SU-DHL-6 (cell line): ENCODE measurements at regions not wholly inside any gene's neighbourhood (a gene's known extent, or its start where the extent isn't known, plus 50 kb on each side); places are given as distances from the start of the nearest gene placed in this dataset.

Source experiments
- H2AFZ ChIP-seq: fragments of 200-600 bp; sonication (generic); 2 replicates; pipeline ENCODE4 v1.6.1; 2014; ENCODE audit warnings: low read depth, mild to moderate bottlenecking, moderate library complexity, mixed read lengths, antibody characterized with exemption, low read length; ENCODE audit not compliant: severe bottlenecking
- H3F3A ChIP-seq: fragments of 200-600 bp; shearing (Covaris generic); 2 replicates; pipeline ENCODE4 v1.6.0; 2016; ENCODE audit warnings: antibody characterized with exemption, mild to moderate bottlenecking; ENCODE audit not compliant: insufficient read depth
- H3K27ac ChIP-seq: fragments of 200-600 bp; sonication (generic); 2 replicates; pipeline ENCODE4 v1.5.1; 2016; ENCODE audit warnings: low read depth, mild to moderate bottlenecking, low read length, moderate library complexity, mixed read lengths
- H3K27me3 ChIP-seq: fragments of 200-600 bp; sonication (generic), shearing (Covaris generic); 2 replicates; pipeline ENCODE4 v1.6.0; 2014; ENCODE audit warnings: mild to moderate bottlenecking, low read length
- H3K36me3 ChIP-seq: fragments of 200-600 bp; sonication (generic); 2 replicates; pipeline ENCODE4 v1.6.1; 2014; ENCODE audit warnings: mild to moderate bottlenecking, low read length, mixed read lengths
- H3K4me2 ChIP-seq: fragments of 300-600, 200-600 bp; shearing (Covaris generic), sonication (generic); 2 replicates; pipeline ENCODE4 v1.6.0; 2014; ENCODE audit warnings: low read length, low read depth, mild to moderate bottlenecking; ENCODE audit not compliant: poor library complexity, severe bottlenecking
- H3K4me3 ChIP-seq: fragments of 200-600 bp; sonication (generic); 2 replicates; pipeline ENCODE4 v1.5.1; 2014; ENCODE audit warnings: antibody characterized with exemption, low read length, mild to moderate bottlenecking, mixed read lengths; ENCODE audit not compliant: insufficient read depth, poor library complexity, severe bottlenecking
- H3K79me2 ChIP-seq: fragments of 200-600 bp; sonication (generic); 2 replicates; pipeline ENCODE4 v1.6.1; 2014; ENCODE audit warnings: mild to moderate bottlenecking, low read length, moderate library complexity; ENCODE audit not compliant: insufficient read depth
- H3K9ac ChIP-seq: fragments of 200-600 bp; sonication (generic); 2 replicates; pipeline ENCODE4 v1.7.0; 2014; ENCODE audit warnings: mild to moderate bottlenecking, low read length
- H3K9me2 ChIP-seq: fragments of 200-600 bp; sonication (generic); replicated peaks from 2 replicates; pipeline ENCODE4 v1.6.1; 2014; ENCODE audit warnings: low read length; ENCODE audit not compliant: insufficient read depth
- H3K9me3 ChIP-seq: fragments of 200-600 bp; sonication (generic); 2 replicates; pipeline ENCODE4 v1.6.1; 2014; ENCODE audit warnings: low read length, mixed read lengths; ENCODE audit not compliant: insufficient read depth
- H4K20me1 ChIP-seq: fragments of 200-600 bp; sonication (generic); 2 replicates; pipeline ENCODE4 v1.6.1; 2014; ENCODE audit warnings: low read depth, mild to moderate bottlenecking, antibody characterized with exemption, low read length, moderate library complexity, mixed read lengths
- CTCF ChIP-seq: fragments of 200-600 bp; sonication (generic); IDR thresholded peaks from one replicate; pipeline ENCODE4 v1.5.1; 2017; ENCODE audit warnings: antibody characterized with exemption, mild to moderate bottlenecking, low read length, moderate library complexity; ENCODE audit not compliant: insufficient read depth, poor library complexity, severe bottlenecking
- EZH2phosphoT487 ChIP-seq: fragments of 200-600 bp; sonication (generic), shearing (Covaris generic); conservative IDR thresholded peaks from 2 replicates; pipeline ENCODE4 v1.6.1; 2018; ENCODE audit warnings: mild to moderate bottlenecking, antibody characterized with exemption, low read length, moderate library complexity, mixed read lengths

- TF ChIP-seq CTCF (no peak), EZH2phosphoT487 (no peak)
- no peak overlapping the region for H3K4me3 ChIP-seq
- H4K20me1 ChIP-seq: no peaks in the 10 kb centered on the region; the same call in 1 of the 2 replicates
Observed at GRCh38 chr6:23357185-23357766, 768.7 kb upstream of the NRSN1 start.

GRCh38 chr6:23365732-23366131 is 760.3 kb upstream of the NRSN1 start:
- H2AFZ ChIP-seq: no peak overlapping the region
- TF ChIP-seq CTCF (no peak), EZH2phosphoT487 (no peak)

More at GRCh38 chr6:23357185-23357766, 768.7 kb upstream of the NRSN1 start:
- Histone ChIP-seq H3K27me3 (no peaks in the 10 kb centered on the region), H2AFZ (no peak overlapping the region), H3K79me2 (no peaks in the 10 kb centered on the region), H3K36me3 (no peaks in the 10 kb centered on the region), H3K9me2 (no peaks in the 10 kb centered on the region), H3K27ac (no peak overlapping the region), H3K4me2 (no peak overlapping the region), H3K9me3 (no peaks in the 10 kb centered on the region), H3K9ac (no peak overlapping the region), H3F3A (no peaks in the 10 kb centered on the region)

GRCh38 chr6:23367311-23367710 is 758.7 kb upstream of the NRSN1 start:
- Histone ChIP-seq H2AFZ (no peak overlapping the region), H3K9ac (no peak overlapping the region), H3K4me2 (no peak overlapping the region), H3K79me2 (no peaks in the 10 kb centered on the region), H4K20me1 (no peaks in the 10 kb centered on the region), H3K27ac (no peak overlapping the region), H3F3A (no peaks in the 10 kb centered on the region), H3K36me3 (no peaks in the 10 kb centered on the region), H3K4me3 (no peak overlapping the region), H3K9me3 (no peaks in the 10 kb centered on the region), H3K9me2 (no peaks in the 10 kb centered on the region), H3K27me3 (no peaks in the 10 kb centered on the region)
- no peak for TF ChIP-seq CTCF
- no peak for TF ChIP-seq EZH2phosphoT487

More at GRCh38 chr6:23365732-23366131, 760.3 kb upstream of the NRSN1 start:
- no peak overlapping the region for H3K27ac ChIP-seq
- H3K36me3 ChIP-seq: no peaks in the 10 kb centered on the region
- H3K9me2 ChIP-seq: no peaks in the 10 kb centered on the region
- no peaks in the 10 kb centered on the region for H3F3A ChIP-seq
- H3K4me2 ChIP-seq: no peak overlapping the region
- no peaks in the 10 kb centered on the region for H4K20me1 ChIP-seq
- no peaks in the 10 kb centered on the region for H3K9me3 ChIP-seq
- H3K4me3 ChIP-seq: no peak overlapping the region
- H3K27me3 ChIP-seq: no peaks in the 10 kb centered on the region
- H3K9ac ChIP-seq: no peak overlapping the region
- H3K79me2 ChIP-seq: no peaks in the 10 kb centered on the region
